ENCODE measurements at regions not wholly inside any gene's neighbourhood (a gene's known extent, or its start where the extent isn't known, plus 50 kb on each side); places are given as distances from the start of the nearest gene placed in this dataset.
"Not testable (repeated sequence)": the region's sequence is repeated elsewhere in the genome, so short reads cannot be mapped to it uniquely, and the experiment has no call there.

GRCh38 chr2:366706-367105, 78.8 kb upstream of the ALKAL2 start:
- H3K27ac Mint-ChIP-seq = no peak overlapping the region
- ATAC-seq (replicated peaks) (no peak), DNase-seq (no peak)
- peaks cover 9 to 29% of the 10 kb centered on the region in 2 donors for H3K27me3 Mint-ChIP-seq
- H3K9me3 Mint-ChIP-seq = peaks cover 0 to 8% of the 10 kb centered on the region in 2 donors
- H3K4me1 Mint-ChIP-seq (ENCODE audit: low read depth in 2 of 2) = peaks cover 6 to 8% of the 10 kb centered on the region in 2 donors
- no peaks in the 10 kb centered on the region for H3K36me3 Mint-ChIP-seq (ENCODE audit: insufficient read depth)
- H3K4me3 Mint-ChIP-seq = no peak overlapping the region

DNA sequence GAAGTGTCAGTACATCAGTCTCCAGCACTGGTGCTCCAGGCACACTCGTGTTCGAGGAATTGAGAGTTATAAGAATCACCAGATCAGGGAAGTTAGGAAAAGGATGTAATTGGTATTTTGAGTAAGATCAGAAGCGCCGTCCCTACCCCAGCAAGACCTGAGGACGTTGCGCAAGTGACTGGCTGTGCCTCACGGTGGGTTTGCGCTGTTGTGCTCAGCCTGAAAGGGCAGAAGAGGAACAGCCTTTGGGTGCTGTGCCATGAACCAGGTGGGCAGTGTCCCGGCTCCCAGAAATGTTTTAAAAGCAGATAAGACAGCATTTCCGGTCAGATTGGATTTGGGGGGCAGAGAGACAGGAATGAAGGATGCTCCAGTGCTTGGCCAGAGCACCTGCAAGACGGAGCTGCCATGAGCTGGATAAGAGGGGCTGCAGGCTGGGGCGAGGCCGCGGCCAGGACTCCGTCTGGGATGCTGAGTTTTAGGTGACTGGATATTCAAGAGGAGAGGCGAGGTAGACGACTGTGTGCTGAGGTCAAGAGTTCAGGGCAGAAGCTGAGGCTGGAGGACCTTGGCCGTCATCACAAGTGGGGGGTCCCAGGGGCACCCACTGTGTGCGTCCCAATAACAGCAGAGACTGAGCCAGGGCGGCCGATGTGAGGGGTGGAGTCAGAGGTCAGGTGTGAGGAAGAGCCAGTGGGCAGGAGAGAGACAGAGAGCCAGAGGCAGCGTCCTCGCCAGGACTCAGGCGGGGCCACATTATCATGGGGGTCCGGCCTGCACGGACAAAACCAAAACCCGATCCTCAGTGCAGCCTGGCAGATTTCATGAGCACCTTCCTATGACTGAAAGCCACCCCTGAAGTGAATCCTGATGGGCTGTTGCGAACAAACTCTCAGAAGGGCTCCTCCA, 77.7 kb upstream of the ALKAL2 start:
- Mint-ChIP-seq H3K27me3 (peaks cover 0 to 21% of the 10 kb centered on the region in 2 donors), H3K9me3 (peaks cover 0 to 8% of the 10 kb centered on the region in 2 donors), H3K27ac (no peak overlapping the region), H3K4me3 (no peak overlapping the region), H3K36me3 (ENCODE audit: insufficient read depth) (no peaks in the 10 kb centered on the region), H3K4me1 (ENCODE audit: low read depth in 2 of 2) (peaks cover 6 to 8% of the 10 kb centered on the region in 2 donors)
- DNase-seq (no peak), ATAC-seq (replicated peaks) (no peak)

GRCh38 chr2:363824-364470, 76.1 kb upstream of the ALKAL2 start:
- DNase-seq (no peak), ATAC-seq (replicated peaks) (no peak)
- Mint-ChIP-seq H3K4me3 (no peak overlapping the region), H3K4me1 (ENCODE audit: low read depth in 2 of 2) (peaks cover 6 to 8% of the 10 kb centered on the region in 2 donors), H3K27me3 (peaks cover 7 to 30% of the 10 kb centered on the region in 2 donors), H3K27ac (no peak overlapping the region), H3K9me3 (peaks cover 0 to 8% of the 10 kb centered on the region in 2 donors), H3K36me3 (ENCODE audit: insufficient read depth) (no peaks in the 10 kb centered on the region)

DNA sequence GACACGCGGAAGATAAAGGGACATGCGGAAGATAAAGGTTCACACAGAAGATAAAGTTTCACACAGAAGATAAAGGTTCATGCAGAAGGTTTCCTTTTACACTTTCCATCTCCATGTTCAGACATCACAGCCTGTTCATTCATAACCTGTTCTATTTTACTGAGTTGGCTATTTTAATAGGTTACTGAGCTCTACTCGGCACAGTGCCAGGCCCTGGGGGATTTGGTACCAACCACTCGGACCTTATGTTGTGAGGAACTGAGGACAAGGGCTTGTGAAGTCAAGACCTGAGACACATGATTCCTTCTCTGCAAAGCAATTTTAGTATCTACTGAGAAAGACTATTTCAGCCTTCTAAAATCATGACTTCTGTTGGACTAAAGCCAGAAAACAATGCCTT, 75.0 kb upstream of the ALKAL2 start:
- no peaks in the 10 kb centered on the region for H3K36me3 Mint-ChIP-seq (ENCODE audit: insufficient read depth)
- no peak for DNase-seq

GRCh38 chr2:360124-360523, 72.2 kb upstream of the ALKAL2 start:
- Mint-ChIP-seq H3K27me3 (peaks cover 32 to 45% of the 10 kb centered on the region in 2 donors), H3K9me3 (peaks cover 0 to 8% of the 10 kb centered on the region in 2 donors), H3K36me3 (ENCODE audit: insufficient read depth) (no peaks in the 10 kb centered on the region), H3K27ac (no peak overlapping the region), H3K4me1 (ENCODE audit: low read depth in 2 of 2) (peaks cover 0 to 1% of the 10 kb centered on the region in 2 donors), H3K4me3 (no peak overlapping the region)
- no peak for DNase-seq
- ATAC-seq (replicated peaks) = no peak

More for the DNA sequence above, 75.0 kb upstream of the ALKAL2 start:
- Mint-ChIP-seq H3K4me1 (ENCODE audit: low read depth in 2 of 2) (no peaks in the 10 kb centered on the region), H3K9me3 (peaks cover 0 to 8% of the 10 kb centered on the region in 2 donors), H3K27me3 (peaks cover 17 to 31% of the 10 kb centered on the region in 2 donors), H3K27ac (no peak overlapping the region), H3K4me3 (no peak overlapping the region)
- ATAC-seq (replicated peaks) = no peak

DNA sequence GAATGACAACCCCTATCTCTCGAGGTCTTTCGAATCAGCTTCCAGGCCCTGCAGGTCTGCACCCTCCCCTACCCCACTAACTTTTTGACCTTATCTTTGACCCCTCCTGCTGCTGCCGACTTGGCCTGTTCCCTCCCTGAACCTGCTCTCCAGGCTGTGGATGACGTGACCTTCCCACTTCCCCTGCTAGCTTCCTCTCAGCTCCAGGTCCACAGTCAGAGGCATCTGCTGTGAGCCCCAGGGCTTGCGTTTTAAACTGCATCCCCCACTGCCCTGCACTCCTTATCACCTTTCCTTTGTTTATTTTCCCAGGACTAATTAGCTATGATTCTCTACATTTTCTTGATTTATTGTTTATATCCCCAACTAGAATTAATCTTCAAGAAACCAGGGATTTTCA, 71.2 kb upstream of the ALKAL2 start:
- no peak for DNase-seq
- Mint-ChIP-seq H3K4me1 (ENCODE audit: low read depth in 2 of 2) (peaks cover 0 to 1% of the 10 kb centered on the region in 2 donors), H3K4me3 (no peak overlapping the region), H3K9me3 (peaks cover 0 to 6% of the 10 kb centered on the region in 2 donors), H3K27me3 (peaks cover 40 to 56% of the 10 kb centered on the region in 2 donors), H3K36me3 (ENCODE audit: insufficient read depth) (no peaks in the 10 kb centered on the region), H3K27ac (no peak overlapping the region)
- no peak for ATAC-seq (replicated peaks)

DNA sequence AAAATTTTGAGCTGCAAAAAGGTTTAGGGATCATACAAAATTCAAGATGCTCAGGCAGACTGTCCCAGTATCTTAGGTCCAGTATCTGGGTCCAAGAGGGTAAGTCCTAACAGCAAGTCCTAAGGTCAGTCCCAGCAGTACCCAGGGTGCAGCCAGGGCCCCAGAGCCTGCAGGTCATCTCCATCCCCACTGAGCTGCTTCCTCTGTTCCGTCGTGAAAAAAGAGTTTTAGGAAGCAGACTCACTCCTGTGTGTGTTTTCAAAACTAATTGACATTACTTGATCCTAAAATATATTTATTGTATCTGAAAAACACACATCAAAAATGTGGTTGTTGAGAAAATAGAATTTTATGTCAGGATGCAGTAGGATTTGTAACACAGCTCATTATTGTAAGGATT, 69.9 kb upstream of the ALKAL2 start:
- ATAC-seq (replicated peaks) = no peak
- no peak for DNase-seq
- H3K4me1 Mint-ChIP-seq (ENCODE audit: low read depth in 2 of 2) = peaks cover 0 to 1% of the 10 kb centered on the region in 2 donors
- no peaks in the 10 kb centered on the region for H3K36me3 Mint-ChIP-seq (ENCODE audit: insufficient read depth)
- no peaks in the 10 kb centered on the region for H3K9me3 Mint-ChIP-seq
- no peak overlapping the region for H3K27ac Mint-ChIP-seq
- peaks cover 35 to 60% of the 10 kb centered on the region in 2 donors for H3K27me3 Mint-ChIP-seq
- no peak overlapping the region for H3K4me3 Mint-ChIP-seq

DNA sequence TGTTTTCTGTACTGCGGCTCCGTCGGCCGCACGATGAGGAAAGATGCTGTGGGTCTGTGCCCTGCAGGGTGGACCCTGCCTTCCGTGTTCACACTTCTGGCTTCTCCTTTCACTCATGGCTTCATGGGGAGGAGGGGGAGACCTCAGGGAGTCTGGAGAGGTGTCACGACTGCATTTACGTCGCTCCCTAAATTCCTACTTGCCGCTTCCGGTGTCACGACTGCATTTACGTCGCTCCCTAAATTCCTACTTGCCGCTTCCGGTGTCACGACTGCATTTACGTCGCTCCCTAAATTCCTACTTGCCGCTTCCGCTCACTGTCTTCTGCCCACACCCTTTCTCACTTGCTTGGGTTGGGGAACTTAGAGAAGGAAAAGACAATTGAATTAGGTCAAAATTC, 68.4 kb upstream of the ALKAL2 start:
- H3K4me1 Mint-ChIP-seq (ENCODE audit: low read depth in 2 of 2); ATAC-seq (replicated peaks); H3K36me3 Mint-ChIP-seq (ENCODE audit: insufficient read depth); H3K27ac Mint-ChIP-seq; H3K9me3 Mint-ChIP-seq; H3K4me3 Mint-ChIP-seq; DNase-seq: not testable (repeated sequence)
- peaks cover 39 to 64% of the 10 kb centered on the region in 2 donors for H3K27me3 Mint-ChIP-seq

DNA sequence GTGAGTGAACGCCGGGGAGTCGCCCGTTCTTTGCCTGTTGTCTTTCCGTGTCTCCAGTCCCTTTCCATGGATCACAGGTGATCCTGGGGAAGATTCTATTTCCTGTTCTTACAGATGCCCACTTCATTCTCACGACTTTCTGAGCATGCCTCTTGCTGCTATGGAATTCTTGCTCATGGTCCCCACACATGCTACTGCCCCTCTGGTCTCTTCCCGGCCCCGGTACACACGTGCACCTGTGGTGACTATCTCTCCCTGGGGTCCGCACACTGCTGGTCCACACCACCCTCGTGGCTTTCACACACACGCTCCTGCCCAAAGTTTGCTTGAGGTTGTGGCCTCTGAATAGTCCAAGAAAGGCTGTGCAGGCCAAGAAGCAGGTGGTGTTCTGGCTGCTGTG, 67.9 kb upstream of the ALKAL2 start:
- Mint-ChIP-seq H3K27ac (no peak overlapping the region), H3K36me3 (ENCODE audit: insufficient read depth) (no peaks in the 10 kb centered on the region), H3K4me3 (no peak overlapping the region), H3K27me3 (peaks cover 43 to 69% of the 10 kb centered on the region in 2 donors), H3K4me1 (ENCODE audit: low read depth in 2 of 2) (peaks cover 0 to 1% of the 10 kb centered on the region in 2 donors), H3K9me3 (no peaks in the 10 kb centered on the region)
- ATAC-seq (replicated peaks) (no peak), DNase-seq (no peak)

DNA sequence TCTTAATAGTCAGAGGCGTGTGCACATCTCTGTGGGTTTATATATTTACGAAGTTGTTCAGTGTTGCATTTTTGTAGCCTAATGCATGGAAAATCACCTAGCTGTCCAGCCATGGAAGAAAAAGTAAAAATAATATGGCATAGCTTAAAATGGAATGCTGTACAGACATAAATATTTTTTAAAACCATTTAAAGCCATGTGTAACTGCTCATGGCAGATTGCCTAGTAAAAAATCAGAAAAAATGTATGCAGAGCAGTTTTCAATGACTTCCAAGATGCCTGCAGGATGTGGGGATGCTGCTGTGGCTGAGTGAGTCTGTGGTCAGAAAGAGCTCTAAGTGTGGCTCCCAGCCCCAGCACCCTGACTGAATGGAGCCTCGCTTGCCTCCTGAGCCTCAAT, 64.8 kb upstream of the ALKAL2 start:
- Mint-ChIP-seq H3K4me3 (no peak overlapping the region), H3K9me3 (no peaks in the 10 kb centered on the region), H3K4me1 (ENCODE audit: low read depth in 2 of 2) (peaks cover 0 to 1% of the 10 kb centered on the region in 2 donors), H3K27ac (no peak overlapping the region), H3K27me3 (peaks cover 52 to 69% of the 10 kb centered on the region in 2 donors), H3K36me3 (ENCODE audit: insufficient read depth) (no peaks in the 10 kb centered on the region)
- DNase-seq (no peak), ATAC-seq (replicated peaks) (no peak)

GRCh38 chr2:349390-349789, 61.5 kb upstream of the ALKAL2 start:
- Mint-ChIP-seq H3K4me1 (ENCODE audit: low read depth in 2 of 2) (peaks cover 0 to 2% of the 10 kb centered on the region in 2 donors), H3K27me3 (peaks cover 36 to 51% of the 10 kb centered on the region in 2 donors), H3K36me3 (ENCODE audit: insufficient read depth) (no peaks in the 10 kb centered on the region), H3K27ac (no peak overlapping the region), H3K4me3 (no peak overlapping the region), H3K9me3 (no peaks in the 10 kb centered on the region)
- ATAC-seq (replicated peaks) (no peak), DNase-seq (no peak)

DNA sequence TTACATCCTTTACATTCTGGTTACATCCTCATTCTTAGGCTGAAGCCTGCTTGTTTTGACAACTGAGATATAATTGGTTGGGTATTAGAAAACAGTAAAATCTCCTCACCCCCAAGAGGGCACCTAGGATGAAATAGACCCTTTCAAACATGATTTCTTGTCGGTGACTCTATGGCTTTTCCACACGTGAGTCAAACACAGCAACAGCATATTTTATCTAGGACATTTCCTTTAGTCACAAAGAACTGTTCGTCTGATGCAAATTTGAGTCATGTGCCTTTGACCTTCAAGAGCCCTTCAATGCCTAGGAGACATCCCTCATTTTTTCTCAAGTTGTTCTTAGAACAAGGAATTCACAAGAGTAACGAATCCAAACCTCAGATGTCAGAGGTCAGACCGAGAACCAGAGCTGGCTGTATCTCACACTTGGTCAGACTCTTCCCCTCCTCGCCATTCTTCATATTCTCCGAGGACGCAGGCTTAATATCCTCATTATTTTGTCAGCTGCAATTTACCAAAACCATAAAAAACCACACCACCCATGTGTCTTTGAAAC, 60.5 kb upstream of the ALKAL2 start:
- no peak for ATAC-seq (replicated peaks)
- DNase-seq = no peak
- Mint-ChIP-seq H3K9me3 (no peaks in the 10 kb centered on the region), H3K4me1 (ENCODE audit: low read depth in 2 of 2) (peaks cover 2 to 5% of the 10 kb centered on the region in 2 donors), H3K27ac (no peak overlapping the region), H3K27me3 (peaks cover 29 to 43% of the 10 kb centered on the region in 2 donors), H3K4me3 (no peak overlapping the region), H3K36me3 (ENCODE audit: insufficient read depth) (no peaks in the 10 kb centered on the region)

GRCh38 chr2:344811-345210, 56.9 kb upstream of the ALKAL2 start:
- no peak overlapping the region for H3K27ac Mint-ChIP-seq
- no peaks in the 10 kb centered on the region for H3K9me3 Mint-ChIP-seq
- peaks cover 14 to 48% of the 10 kb centered on the region in 2 donors for H3K27me3 Mint-ChIP-seq
- H3K36me3 Mint-ChIP-seq (ENCODE audit: insufficient read depth) = no peaks in the 10 kb centered on the region
- ATAC-seq (replicated peaks) (no peak), DNase-seq (no peak)
- H3K4me1 Mint-ChIP-seq (ENCODE audit: low read depth in 2 of 2) = peaks cover 9 to 16% of the 10 kb centered on the region in 2 donors
- no peak overlapping the region for H3K4me3 Mint-ChIP-seq

All from effector memory CD8-positive, alpha-beta T cell (primary cell).